Neural cell (in vitro differentiated cells): ENCODE measurements at regions not wholly inside any gene's neighbourhood (a gene's known extent, or its start where the extent isn't known, plus 50 kb on each side); places are given as distances from the start of the nearest gene placed in this dataset.

ENCODE experiments used
- H2AFZ ChIP-seq: fragments of 200-600, 300-800 bp; sonication (generic), shearing (Covaris generic); 2 replicates; pipeline ENCODE4 v1.6.0; 2014; ENCODE audit warnings: low read depth, mild to moderate bottlenecking, antibody characterized with exemption, low read length, moderate library complexity
- H3F3A ChIP-seq: fragments of 200-600 bp; shearing (Covaris generic); 2 replicates; pipeline ENCODE4 v1.6.1; 2016; ENCODE audit warnings: mild to moderate bottlenecking, moderate library complexity, mixed read lengths, antibody characterized with exemption, low read length; ENCODE audit not compliant: insufficient read depth, poor library complexity, severe bottlenecking
- H3K27ac ChIP-seq: fragments of 200-600, 300-800 bp; sonication (generic), shearing (Covaris generic); 2 replicates; pipeline ENCODE4 v1.5.1; 2014; ENCODE audit warnings: mild to moderate bottlenecking, low read length, moderate library complexity
- H3K27me3 ChIP-seq: fragments of 300-800, 200-600 bp; sonication (generic), shearing (Covaris generic); 2 replicates; pipeline ENCODE4 v1.6.0; 2014; ENCODE audit warnings: mild to moderate bottlenecking, low read depth, low read length, moderate library complexity; ENCODE audit not compliant: insufficient read depth
- H3K36me3 ChIP-seq: fragments of 300-800, 200-600 bp; sonication (generic), shearing (Covaris generic); 2 replicates; pipeline ENCODE4 v1.5.1; 2014; ENCODE audit warnings: mild to moderate bottlenecking, antibody characterized with exemption, low read length, moderate library complexity; ENCODE audit not compliant: insufficient read depth
- H3K4me2 ChIP-seq: fragments of 300-800, 200-600 bp; sonication (generic), shearing (Covaris generic); 2 replicates; pipeline ENCODE4 v1.6.0; 2014; ENCODE audit warnings: mild to moderate bottlenecking, low read length
- H3K4me3 ChIP-seq: fragments of 300-800, 200-600 bp; sonication (generic), shearing (Covaris generic); 2 replicates; pipeline ENCODE4 v1.5.1; 2014; ENCODE audit warnings: mild to moderate bottlenecking, low read length, moderate library complexity
- H3K79me2 ChIP-seq: fragments of 200-600 bp; shearing (Covaris generic); replicated peaks from 2 replicates; pipeline ENCODE4 v1.6.0; 2014; ENCODE audit warnings: mild to moderate bottlenecking, low read length, moderate library complexity; ENCODE audit not compliant: insufficient read depth
- H3K9ac ChIP-seq: fragments of 300-800, 200-600 bp; sonication (generic), shearing (Covaris generic); 2 replicates; pipeline ENCODE4 v1.6.1; 2016; ENCODE audit warnings: mild to moderate bottlenecking, low read length, mixed read lengths
- H3K9me2 ChIP-seq: fragments of 200-600 bp; shearing (Covaris generic); 2 replicates; pipeline ENCODE4 v1.6.1; 2016; ENCODE audit warnings: mild to moderate bottlenecking, low read length, mixed read lengths; ENCODE audit not compliant: insufficient read depth
- H3K9me3 ChIP-seq: fragments of 200-600, 300-800 bp; sonication (generic), shearing (Covaris generic); 2 replicates; pipeline ENCODE4 v1.6.1; 2016; ENCODE audit warnings: mild to moderate bottlenecking, mixed run types, low read length, moderate library complexity, mixed read lengths
- H4K20me1 ChIP-seq: fragments of 200-600 bp; shearing (Covaris generic); 2 replicates; pipeline ENCODE4 v1.6.1; 2016; ENCODE audit warnings: mild to moderate bottlenecking, mixed run types; ENCODE audit not compliant: insufficient read depth
- CTCF ChIP-seq: fragments of 450-650 bp; IDR thresholded peaks from 2 replicates; pipeline ENCODE4 v1.5.1; 2014; ENCODE audit warnings: antibody characterized with exemption, mild to moderate bottlenecking, moderate library complexity; ENCODE audit not compliant: poor library complexity, severe bottlenecking
- EP300 ChIP-seq: fragments of 450-650 bp; conservative IDR thresholded peaks from 2 replicates; pipeline ENCODE4 v1.6.1; 2014; ENCODE audit warnings: antibody characterized with exemption, mild to moderate bottlenecking, moderate library complexity; ENCODE audit not compliant: poor library complexity, severe bottlenecking
- EZH2 ChIP-seq: fragments of 200-600, 300-800 bp; shearing (Covaris generic), sonication (generic); IDR thresholded peaks from 2 replicates; pipeline ENCODE4 v1.6.1; 2014; ENCODE audit warnings: antibody characterized with exemption, low read length, borderline replicate concordance, mild to moderate bottlenecking; ENCODE audit not compliant: insufficient read depth, poor library complexity, severe bottlenecking
- MXI1 ChIP-seq: fragments of 450-650 bp; conservative IDR thresholded peaks from 2 replicates; pipeline ENCODE4 v1.6.1; 2014; ENCODE audit warnings: antibody characterized with exemption, mild to moderate bottlenecking; ENCODE audit not compliant: poor library complexity, severe bottlenecking
- POLR2AphosphoS5 ChIP-seq: IDR thresholded peaks from 2 replicates; pipeline ENCODE4 v1.6.1; 2012
- RAD21 ChIP-seq: fragments of 450-650 bp; conservative IDR thresholded peaks from 2 replicates; pipeline ENCODE4 v1.6.1; 2014; ENCODE audit warnings: antibody characterized with exemption, mild to moderate bottlenecking, moderate library complexity
- REST ChIP-seq: IDR thresholded peaks from 2 replicates; pipeline ENCODE4 v1.6.1; 2012; ENCODE audit warnings: borderline replicate concordance
- SMC3 ChIP-seq: fragments of 450-650 bp; conservative IDR thresholded peaks from 2 replicates; pipeline ENCODE4 v1.6.1; 2014; ENCODE audit warnings: antibody characterized with exemption, mild to moderate bottlenecking, moderate library complexity; ENCODE audit not compliant: poor library complexity
- TAF1 ChIP-seq: IDR thresholded peaks from 2 replicates; pipeline ENCODE4 v1.6.1; 2012; ENCODE audit warnings: low read depth

- H3K9me3 ChIP-seq, result no peaks in the 10 kb centered on the region
- H3K79me2 ChIP-seq, result no peaks in the 10 kb centered on the region
- no peaks in the 10 kb centered on the region for H3F3A ChIP-seq
- no peak overlapping the region for H3K9ac ChIP-seq
- no peaks in the 10 kb centered on the region for H4K20me1 ChIP-seq
- no peak overlapping the region for H2AFZ ChIP-seq
- H3K4me2 ChIP-seq, result no peak overlapping the region
- no peaks in the 10 kb centered on the region for H3K27me3 ChIP-seq
- no peaks in the 10 kb centered on the region for H3K36me3 ChIP-seq
- no peaks in the 10 kb centered on the region for H3K9me2 ChIP-seq
- no peak overlapping the region for H3K4me3 ChIP-seq
- no peak overlapping the region for H3K27ac ChIP-seq
- TF ChIP-seq SMC3 (no peak), RAD21 (no peak), CTCF (no peak), EP300 (no peak), POLR2AphosphoS5 (no peak), EZH2 (no peak), MXI1 (no peak), TAF1 (no peak), REST (no peak)
These were observed 712.0 kb downstream of the TBC1D22A start for GRCh38 chr22:47474464-47474863.

DNA sequence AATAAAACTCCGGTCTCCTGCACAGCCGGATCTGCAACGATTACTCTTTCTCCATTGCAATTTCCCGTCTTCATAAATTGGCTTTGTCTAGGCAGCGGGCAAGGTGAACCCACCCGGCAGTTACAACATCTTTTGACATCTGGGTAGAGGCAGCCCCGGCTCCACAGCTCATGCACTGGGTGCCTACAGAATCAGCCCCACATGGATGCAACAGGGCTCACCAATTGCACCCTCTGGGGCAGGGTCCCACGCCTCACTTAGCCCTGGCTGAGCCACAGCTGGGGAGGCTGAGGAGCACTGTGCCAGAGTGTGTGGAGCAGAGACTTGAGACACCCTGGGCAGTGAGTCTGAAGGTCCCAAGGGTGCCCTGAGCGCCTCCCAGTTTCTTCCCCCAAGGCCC lies 710.2 kb downstream of the TBC1D22A start:
- H4K20me1 ChIP-seq, result no peaks in the 10 kb centered on the region
- H3F3A ChIP-seq, result no peaks in the 10 kb centered on the region
- H3K9ac ChIP-seq, result no peak overlapping the region
- H3K27me3 ChIP-seq, result no peaks in the 10 kb centered on the region
- TF ChIP-seq CTCF (no peak), REST (no peak)
- no peak overlapping the region for H3K4me2 ChIP-seq
- no peaks in the 10 kb centered on the region for H3K79me2 ChIP-seq
- no peaks in the 10 kb centered on the region for H3K36me3 ChIP-seq
- H3K4me3 ChIP-seq, result no peak overlapping the region
- H3K27ac ChIP-seq, result no peak overlapping the region
- H3K9me2 ChIP-seq, result no peaks in the 10 kb centered on the region
- H3K9me3 ChIP-seq, result no peaks in the 10 kb centered on the region
- H2AFZ ChIP-seq, result no peak overlapping the region
